ENCODE measurements at regions not wholly inside any gene's neighbourhood (a gene's known extent, or its start where the extent isn't known, plus 50 kb on each side); places are given as distances from the start of the nearest gene placed in this dataset.

GRCh38 chr21:35543746-35544145 is 494.6 kb upstream of the RUNX1 start:
- no peak for ATAC-seq (ENCODE audit: low FRiP score in 2 of 2)

DNA sequence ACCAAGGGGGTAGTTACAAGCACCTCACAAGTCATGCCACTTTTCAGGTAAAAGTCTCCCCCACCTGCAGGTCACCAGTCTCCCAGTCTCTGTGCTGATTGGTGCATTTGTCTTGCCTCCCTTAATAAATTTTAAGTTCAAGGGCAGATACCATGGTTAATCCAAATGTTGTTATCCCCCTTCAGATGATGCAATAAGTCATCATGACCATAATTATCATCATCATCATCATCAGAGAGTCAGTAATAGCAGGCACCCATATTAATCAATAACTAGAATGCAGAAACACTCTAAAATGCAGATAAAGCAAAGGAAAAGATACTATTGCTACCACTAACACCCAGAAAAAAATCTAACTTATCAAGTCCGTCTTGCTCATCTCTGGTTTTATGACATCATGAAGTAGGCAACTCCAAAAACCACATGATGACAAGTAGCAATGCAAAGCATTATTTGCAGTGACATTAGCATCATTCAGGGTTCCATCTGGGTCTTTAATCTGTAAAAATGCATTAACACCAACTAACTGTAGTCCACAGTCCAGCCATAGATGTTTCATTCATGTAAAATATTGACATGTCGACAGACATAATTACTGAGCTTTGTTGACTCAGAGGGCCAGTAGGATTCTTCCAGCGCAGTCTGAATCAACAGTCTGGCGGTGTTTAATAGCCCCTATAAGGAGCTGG is 492.0 kb upstream of the RUNX1 start:
- ATAC-seq (ENCODE audit: low FRiP score in 2 of 2) (no peak), DNase-seq (no peak)
- no peaks in the 10 kb centered on the region for H3K9me3 ChIP-seq
- 90 to 96% methylated on average over 4 of the region's 4 CpGs for WGBS, 2 donors
- no peaks in the 10 kb centered on the region for H3K4me1 ChIP-seq
- no peak overlapping the region for H3K4me3 ChIP-seq
- H3K36me3 ChIP-seq, result no peaks in the 10 kb centered on the region
- TF ChIP-seq POLR2A (IDR thresholded peaks at IDR 0.05) (no peak), POLR2AphosphoS5 (IDR thresholded peaks at IDR 0.05) (no peak), EP300 (IDR thresholded peaks at IDR 0.05) (no peak), CTCF (IDR thresholded peaks at IDR 0.05) (no peak)
- H3K27me3 ChIP-seq, result no peaks in the 10 kb centered on the region
- H3K27ac ChIP-seq, result no peak overlapping the region

More at GRCh38 chr21:35543746-35544145, 494.6 kb upstream of the RUNX1 start:
- H3K9me3 ChIP-seq, result no peaks in the 10 kb centered on the region
- TF ChIP-seq POLR2A (IDR thresholded peaks at IDR 0.05) (no peak), POLR2AphosphoS5 (IDR thresholded peaks at IDR 0.05) (no peak), EP300 (IDR thresholded peaks at IDR 0.05) (no peak), CTCF (IDR thresholded peaks at IDR 0.05) (no peak)
- H3K27me3 ChIP-seq, result no peaks in the 10 kb centered on the region
- no peak overlapping the region for H3K27ac ChIP-seq
- DNase-seq, result no peak
- no peaks in the 10 kb centered on the region for H3K36me3 ChIP-seq
- no peaks in the 10 kb centered on the region for H3K4me1 ChIP-seq
- H3K4me3 ChIP-seq, result no peak overlapping the region
- 58 to 73% methylated on average over 5 of the region's 5 CpGs for WGBS, 2 donors

- H3K36me3 ChIP-seq, result no peaks in the 10 kb centered on the region
- H3K4me3 ChIP-seq, result no peak overlapping the region
- WGBS, 2 donors, result 70 to 81% methylated on average over 1 of the region's 1 CpG
- DNase-seq (no peak), ATAC-seq (ENCODE audit: low FRiP score in 2 of 2) (no peak)
- TF ChIP-seq EP300 (IDR thresholded peaks at IDR 0.05) (no peak), CTCF (IDR thresholded peaks at IDR 0.05) (no peak)
- H3K9me3 ChIP-seq, result no peaks in the 10 kb centered on the region
- H3K4me1 ChIP-seq, result no peaks in the 10 kb centered on the region
- no peaks in the 10 kb centered on the region for H3K27me3 ChIP-seq
- H3K27ac ChIP-seq, result no peak overlapping the region
Measured at GRCh38 chr21:35538386-35538785, 489.3 kb upstream of the RUNX1 start.

- TF ChIP-seq POLR2AphosphoS5 (IDR thresholded peaks at IDR 0.05) (no peak), POLR2A (IDR thresholded peaks at IDR 0.05) (no peak)
- WGBS, 2 donors, result 87 to 92% methylated on average over 2 of the region's 2 CpGs
- DNase-seq, result no peak
- H3K36me3 ChIP-seq, result no peaks in the 10 kb centered on the region
- H3K4me1 ChIP-seq, result no peaks in the 10 kb centered on the region
- no peaks in the 10 kb centered on the region for H3K9me3 ChIP-seq
- no peak overlapping the region for H3K27ac ChIP-seq
- no peak for ATAC-seq (ENCODE audit: low FRiP score in 2 of 2)
- H3K4me3 ChIP-seq, result no peak overlapping the region
- H3K27me3 ChIP-seq, result no peaks in the 10 kb centered on the region
Measured at GRCh38 chr21:35537604-35538003, 488.5 kb upstream of the RUNX1 start.

DNA sequence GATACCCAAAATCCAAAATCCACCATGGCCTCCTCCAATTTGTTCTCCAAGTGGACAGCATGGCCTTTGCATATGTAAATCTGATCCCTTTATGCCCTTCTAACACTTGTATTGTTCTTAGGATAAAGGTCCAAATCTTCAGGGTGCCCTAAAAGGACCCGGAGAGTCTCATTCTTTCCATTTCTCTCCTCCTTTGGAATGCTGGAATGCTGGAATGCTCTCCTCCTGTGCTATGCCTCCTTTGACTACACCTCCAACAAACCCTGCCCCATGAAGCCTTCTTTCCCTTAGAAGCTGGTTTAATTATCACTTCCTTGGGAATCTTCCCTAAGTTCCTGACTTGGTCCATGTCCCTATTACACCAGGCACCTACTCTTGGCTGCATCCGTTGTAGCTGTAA is 484.8 kb upstream of the RUNX1 start:
- no peak overlapping the region for H3K27ac ChIP-seq
- 92 to 98% methylated on average over 2 of the region's 2 CpGs for WGBS, 2 donors
- no peaks in the 10 kb centered on the region for H3K27me3 ChIP-seq
- no peak for DNase-seq
- TF ChIP-seq EP300 (IDR thresholded peaks at IDR 0.05), result no peak
- no peak for TF ChIP-seq POLR2A (IDR thresholded peaks at IDR 0.05)
- no peak for TF ChIP-seq CTCF (IDR thresholded peaks at IDR 0.05)
- H3K36me3 ChIP-seq, result no peaks in the 10 kb centered on the region
- peaks cover 0 to 8% (median 5%) of the 10 kb centered on the region in 4 donors for H3K4me1 ChIP-seq
- ATAC-seq (ENCODE audit: low FRiP score in 2 of 2), result no peak
- H3K9me3 ChIP-seq, result no peaks in the 10 kb centered on the region
- no peak overlapping the region for H3K4me3 ChIP-seq

Data from upper lobe of left lung (tissue), 6 donors.